Activated naive CD4-positive, alpha-beta T cell treated with anti-CD3 and anti-CD28 coated beads, Interleukin-2, amount 10 ng/mL, durations not matched to agents 7 days and 5 days (primary cell): ENCODE measurements at regions not wholly inside any gene's neighbourhood (a gene's known extent, or its start where the extent isn't known, plus 50 kb on each side); places are given as distances from the start of the nearest gene placed in this dataset.

Source experiments
- CTCF ChIA-PET: fragments of 350-600 bp; sonication (Branson Sonifier 250); formaldehyde crosslinking; loops from one replicate; lab custom pipeline; 2021; ENCODE audit warnings: antibody characterized with exemption; lab: Charles Lee
- DNase-seq: peaks from one replicate; pipeline ENCODE4 v3.0.0-alpha.2; 2020
- H3K27ac Mint-ChIP-seq: one replicate; pipeline ENCODE4 v1.8.0; 2021; ENCODE audit warnings: mild to moderate bottlenecking, moderate library complexity, mixed read lengths
- H3K27me3 Mint-ChIP-seq: one replicate; pipeline ENCODE4 v1.8.0; 2021; ENCODE audit warnings: mild to moderate bottlenecking, mixed read lengths
- H3K36me3 Mint-ChIP-seq: one replicate; pipeline ENCODE4 v1.8.0; 2021; ENCODE audit warnings: mixed read lengths
- H3K4me1 Mint-ChIP-seq: one replicate; pipeline ENCODE4 v1.8.0; 2021; ENCODE audit warnings: mixed read lengths
- H3K4me3 Mint-ChIP-seq: one replicate; pipeline ENCODE4 v1.8.0; 2021; ENCODE audit warnings: mild to moderate bottlenecking, moderate library complexity, mixed read lengths
- H3K9me3 Mint-ChIP-seq: one replicate; pipeline ENCODE4 v1.8.0; 2021; ENCODE audit warnings: mixed read lengths

GRCh38 chr5:61617039-61617438, 285.0 kb downstream of the ZSWIM6 start:
- Mint-ChIP-seq H3K27ac (no peak overlapping the region), H3K4me3 (no peak overlapping the region), H3K27me3 (peaks cover 11% of the 10 kb centered on the region), H3K9me3 (no peaks in the 10 kb centered on the region), H3K4me1 (no peaks in the 10 kb centered on the region), H3K36me3 (no peaks in the 10 kb centered on the region)
- DNase-seq, result no peak
- CTCF ChIA-PET, result interaction anchor here (0.6 kb wide), 1 partner anchor 111 kb away, joined by 3 read pairs; no protein-coding TSS in a partner anchor

- peaks cover 19% of the 10 kb centered on the region for H3K27me3 Mint-ChIP-seq
- no peaks in the 10 kb centered on the region for H3K4me1 Mint-ChIP-seq
- CTCF ChIA-PET, result no interaction called here
- no peak overlapping the region for H3K4me3 Mint-ChIP-seq
- H3K9me3 Mint-ChIP-seq, result no peaks in the 10 kb centered on the region
- no peak overlapping the region for H3K27ac Mint-ChIP-seq
- no peaks in the 10 kb centered on the region for H3K36me3 Mint-ChIP-seq
- DNase-seq, result no peak
Measured at GRCh38 chr5:61617995-61618525, 286.0 kb downstream of the ZSWIM6 start.

- DNase-seq, result no peak
- CTCF ChIA-PET, result no interaction called here
- no peaks in the 10 kb centered on the region for H3K9me3 Mint-ChIP-seq
- H3K27ac Mint-ChIP-seq, result no peak overlapping the region
- no peaks in the 10 kb centered on the region for H3K4me1 Mint-ChIP-seq
- no peak overlapping the region for H3K4me3 Mint-ChIP-seq
- H3K36me3 Mint-ChIP-seq, result no peaks in the 10 kb centered on the region
- H3K27me3 Mint-ChIP-seq, result peaks cover 23% of the 10 kb centered on the region
Measured at GRCh38 chr5:61618577-61618976, 286.5 kb downstream of the ZSWIM6 start.

GRCh38 chr5:61619289-61619688, 287.2 kb downstream of the ZSWIM6 start:
- CTCF ChIA-PET, result no interaction called here
- no peak overlapping the region for H3K27ac Mint-ChIP-seq
- H3K36me3 Mint-ChIP-seq, result no peaks in the 10 kb centered on the region
- no peak overlapping the region for H3K4me3 Mint-ChIP-seq
- H3K27me3 Mint-ChIP-seq, result peaks cover 19% of the 10 kb centered on the region
- no peaks in the 10 kb centered on the region for H3K4me1 Mint-ChIP-seq
- H3K9me3 Mint-ChIP-seq, result no peaks in the 10 kb centered on the region
- DNase-seq, result no peak

- peaks cover 25% of the 10 kb centered on the region for H3K27me3 Mint-ChIP-seq
- H3K27ac Mint-ChIP-seq, result no peak overlapping the region
- CTCF ChIA-PET, result no interaction called here
- no peak for DNase-seq
- H3K36me3 Mint-ChIP-seq, result no peaks in the 10 kb centered on the region
- H3K4me1 Mint-ChIP-seq, result peaks cover under 1% of the 10 kb centered on the region
- no peak overlapping the region for H3K4me3 Mint-ChIP-seq
- no peaks in the 10 kb centered on the region for H3K9me3 Mint-ChIP-seq
Measured at GRCh38 chr5:61619777-61620518, 287.9 kb downstream of the ZSWIM6 start.

GRCh38 chr5:61620699-61621182, 288.7 kb downstream of the ZSWIM6 start:
- CTCF ChIA-PET, result interaction anchor here (0.6 kb wide), 1 partner anchor 113 kb away, joined by 3 read pairs; no protein-coding TSS in a partner anchor
- H3K4me1 Mint-ChIP-seq, result peaks cover 4% of the 10 kb centered on the region
- no peak for DNase-seq
- no peak overlapping the region for H3K27ac Mint-ChIP-seq
- H3K27me3 Mint-ChIP-seq, result peaks cover 33% of the 10 kb centered on the region
- H3K36me3 Mint-ChIP-seq, result no peaks in the 10 kb centered on the region
- no peak overlapping the region for H3K4me3 Mint-ChIP-seq
- H3K9me3 Mint-ChIP-seq, result no peaks in the 10 kb centered on the region

- H3K27me3 Mint-ChIP-seq, result peaks cover 38% of the 10 kb centered on the region
- no peak overlapping the region for H3K27ac Mint-ChIP-seq
- H3K4me1 Mint-ChIP-seq, result peaks cover 4% of the 10 kb centered on the region
- no peak overlapping the region for H3K4me3 Mint-ChIP-seq
- H3K36me3 Mint-ChIP-seq, result no peaks in the 10 kb centered on the region
- CTCF ChIA-PET, result interaction anchor here (0.6 kb wide), 1 partner anchor 114 kb away, joined by 3 read pairs; no protein-coding TSS in a partner anchor
- no peak for DNase-seq
- no peaks in the 10 kb centered on the region for H3K9me3 Mint-ChIP-seq
Measured at GRCh38 chr5:61621202-61621650, 289.2 kb downstream of the ZSWIM6 start.

GRCh38 chr5:61622156-61622555, 290.1 kb downstream of the ZSWIM6 start:
- no peak for DNase-seq
- CTCF ChIA-PET, result no interaction called here
- Mint-ChIP-seq H3K4me1 (peaks cover 11% of the 10 kb centered on the region), H3K27me3 (peaks cover 48% of the 10 kb centered on the region), H3K9me3 (no peaks in the 10 kb centered on the region), H3K4me3 (no peak overlapping the region), H3K36me3 (no peaks in the 10 kb centered on the region), H3K27ac (no peak overlapping the region)

GRCh38 chr5:61623401-61624069, 291.5 kb downstream of the ZSWIM6 start:
- H3K36me3 Mint-ChIP-seq, result no peaks in the 10 kb centered on the region
- CTCF ChIA-PET, result interaction anchor here (0.8 to 1.1 kb wide), 3 partner anchors 8 to 277 kb away, joined by 3 read pairs; no protein-coding TSS in a partner anchor
- no peak overlapping the region for H3K27ac Mint-ChIP-seq
- H3K9me3 Mint-ChIP-seq, result no peaks in the 10 kb centered on the region
- no peak for DNase-seq
- H3K4me3 Mint-ChIP-seq, result no peak overlapping the region
- H3K27me3 Mint-ChIP-seq, result peaks cover 61% of the 10 kb centered on the region
- peaks cover 11% of the 10 kb centered on the region for H3K4me1 Mint-ChIP-seq

GRCh38 chr5:61624553-61625136, 292.6 kb downstream of the ZSWIM6 start:
- CTCF ChIA-PET, result interaction anchor here (0.6 to 0.8 kb wide), 2 partner anchors 15 to 505 kb away, joined by 3 read pairs; no protein-coding TSS in a partner anchor
- H3K4me3 Mint-ChIP-seq, result no peak overlapping the region
- peaks cover 11% of the 10 kb centered on the region for H3K4me1 Mint-ChIP-seq

GRCh38 chr5:61625137-61625561, 293.1 kb downstream of the ZSWIM6 start:
- CTCF ChIA-PET, result interaction anchor here (0.6 kb wide), 1 partner anchor 506 kb away, joined by 3 read pairs; no protein-coding TSS in a partner anchor
- H3K27ac Mint-ChIP-seq, result peak overlapping the region; percentile 24
- no peak overlapping the region for H3K4me3 Mint-ChIP-seq
- H3K9me3 Mint-ChIP-seq, result no peaks in the 10 kb centered on the region
- peaks cover 67% of the 10 kb centered on the region for H3K27me3 Mint-ChIP-seq
- no peaks in the 10 kb centered on the region for H3K36me3 Mint-ChIP-seq
- H3K4me1 Mint-ChIP-seq, result peaks cover 11% of the 10 kb centered on the region
- DNase-seq, result no peak

More at GRCh38 chr5:61624553-61625136, 292.6 kb downstream of the ZSWIM6 start:
- H3K9me3 Mint-ChIP-seq, result no peaks in the 10 kb centered on the region
- no peak for DNase-seq
- peaks cover 67% of the 10 kb centered on the region for H3K27me3 Mint-ChIP-seq
- H3K27ac Mint-ChIP-seq, result peak overlapping the region; percentile 24
- no peaks in the 10 kb centered on the region for H3K36me3 Mint-ChIP-seq

GRCh38 chr5:61625681-61626621, 293.9 kb downstream of the ZSWIM6 start:
- Mint-ChIP-seq H3K27ac (no peak overlapping the region), H3K4me3 (no peak overlapping the region), H3K27me3 (peaks cover 67% of the 10 kb centered on the region), H3K4me1 (peaks cover 11% of the 10 kb centered on the region), H3K9me3 (no peaks in the 10 kb centered on the region), H3K36me3 (no peaks in the 10 kb centered on the region)
- DNase-seq, result peak; percentile 36
- CTCF ChIA-PET, result interaction anchor here (0.6 kb wide), 1 partner anchor 266 kb away, joined by 3 read pairs; no protein-coding TSS in a partner anchor
